Activated B cell treated with CpG ODN at 0.5 μM for 24 hours (primary cell): ENCODE measurements at regions not wholly inside any gene's neighbourhood (a gene's known extent, or its start where the extent isn't known, plus 50 kb on each side); places are given as distances from the start of the nearest gene placed in this dataset.

Experiments used
- ATAC-seq: fragments of 200-7000 bp; cut with Tn5 transposase; one replicate; pipeline ENCODE4 v1.10.0; 2021; ENCODE audit warnings: low read depth, mild to moderate bottlenecking, moderate library complexity
- CTCF ChIA-PET: fragments of 350-600 bp; sonication (Branson Sonifier 250); formaldehyde crosslinking; loops from one replicate; lab custom pipeline; 2021; ENCODE audit warnings: antibody characterized with exemption; lab: Charles Lee
- POLR2A ChIA-PET: fragments of 350-600 bp; sonication (Branson Sonifier 250); formaldehyde crosslinking; loops from one replicate; lab custom pipeline; 2021; ENCODE audit warnings: antibody characterized with exemption; lab: Charles Lee
- DNase-seq: peaks from one replicate; pipeline ENCODE4 v3.0.0; 2022
- H3K27ac Mint-ChIP-seq: one replicate; pipeline ENCODE4 v1.8.0; 2020; ENCODE audit warnings: mixed read lengths
- H3K27me3 Mint-ChIP-seq: one replicate; pipeline ENCODE4 v1.8.0; 2021; ENCODE audit warnings: mixed read lengths
- H3K36me3 Mint-ChIP-seq: one replicate; pipeline ENCODE4 v1.8.0; 2021; ENCODE audit warnings: low read depth, mixed read lengths
- H3K4me1 Mint-ChIP-seq: one replicate; pipeline ENCODE4 v1.8.0; 2021; ENCODE audit warnings: mixed read lengths
- H3K4me3 Mint-ChIP-seq: one replicate; pipeline ENCODE4 v1.8.0; 2020; ENCODE audit warnings: mild to moderate bottlenecking, mixed read lengths
- H3K9me3 Mint-ChIP-seq: one replicate; pipeline ENCODE4 v1.8.0; 2020; ENCODE audit warnings: mixed read lengths
- CTCF ChIP-seq: fragments of 200-600 bp; IDR thresholded peaks from one replicate; pipeline ENCODE4 v1.8.0; 2022; ENCODE audit warnings: antibody characterized with exemption, mild to moderate bottlenecking
- intact Hi-C: fragments of 100-400 bp; cut with micrococcal nuclease; formaldehyde crosslinking; loops from one replicate; pipeline ENCODE4 v1.15.1; 2024

DNA sequence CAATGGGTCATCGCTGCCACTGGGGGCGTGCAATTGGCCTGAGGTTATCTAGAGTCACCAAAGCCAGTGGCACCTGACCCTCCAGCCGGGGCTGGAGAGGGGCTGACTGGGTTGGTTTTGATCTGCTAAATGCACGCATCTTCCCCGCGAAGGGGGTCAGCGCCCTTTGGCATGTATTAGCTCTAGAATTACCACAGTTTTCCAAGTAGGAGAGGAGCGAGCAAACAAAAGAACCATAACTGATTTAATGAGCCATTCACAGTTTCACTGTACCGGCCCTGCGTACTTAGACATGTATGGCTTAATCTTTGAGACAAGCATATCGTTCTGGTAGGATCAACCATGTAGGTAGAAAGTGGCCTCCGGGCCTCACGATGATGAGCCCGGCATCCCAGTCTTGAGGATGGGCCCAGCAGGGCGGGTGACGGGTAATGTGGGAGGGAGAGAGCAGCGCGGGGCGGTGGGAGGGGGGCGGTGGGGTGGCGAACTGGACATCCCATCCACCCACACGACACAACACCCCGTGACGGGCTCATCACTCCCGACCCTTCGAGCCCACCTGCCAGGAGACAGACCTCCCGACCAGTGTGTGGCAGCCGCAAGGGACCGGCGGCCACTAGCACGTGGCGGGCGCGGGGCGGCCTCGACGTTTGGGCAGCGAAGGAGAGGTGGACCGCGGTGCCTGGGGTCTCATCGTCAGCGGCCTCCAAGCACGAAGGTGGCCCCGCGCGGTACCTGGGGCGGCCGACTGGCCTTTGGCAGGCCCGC is 1957.5 kb upstream of the DEFB115 start:
- intact Hi-C loops: no loop called here
- H3K27ac Mint-ChIP-seq: no peak overlapping the region
- ATAC-seq (no peak), DNase-seq (no peak)
- TF ChIP-seq CTCF: no peak
- CTCF ChIA-PET: no interaction called here
- no peaks in the 10 kb centered on the region for H3K27me3 Mint-ChIP-seq
- no peaks in the 10 kb centered on the region for H3K4me1 Mint-ChIP-seq
- H3K9me3 Mint-ChIP-seq: peaks cover 11% of the 10 kb centered on the region
- no peaks in the 10 kb centered on the region for H3K36me3 Mint-ChIP-seq
- no peak overlapping the region for H3K4me3 Mint-ChIP-seq
- POLR2A ChIA-PET: no interaction called here

- Mint-ChIP-seq H3K9me3 (peaks cover 18% of the 10 kb centered on the region), H3K27me3 (no peaks in the 10 kb centered on the region), H3K4me1 (no peaks in the 10 kb centered on the region), H3K4me3 (no peak overlapping the region), H3K27ac (no peak overlapping the region), H3K36me3 (no peaks in the 10 kb centered on the region)
- POLR2A ChIA-PET: no interaction called here
- CTCF ChIA-PET: no interaction called here
- no peak for ATAC-seq
- no peak for DNase-seq
- intact Hi-C loops: no loop called here
- TF ChIP-seq CTCF: no peak
Observed at GRCh38 chr20:29300579-29301551, 1956.6 kb upstream of the DEFB115 start.

GRCh38 chr20:29301624-29302259 is 1955.7 kb upstream of the DEFB115 start:
- Mint-ChIP-seq H3K27ac (no peak overlapping the region), H3K27me3 (no peaks in the 10 kb centered on the region), H3K4me1 (no peaks in the 10 kb centered on the region), H3K36me3 (no peaks in the 10 kb centered on the region), H3K4me3 (no peak overlapping the region), H3K9me3 (peaks cover 18% of the 10 kb centered on the region)
- ATAC-seq: no peak
- ChIA-PET CTCF (no interaction called here), POLR2A (no interaction called here)
- TF ChIP-seq CTCF: no peak
- DNase-seq: no peak
- intact Hi-C loops: no loop called here

DNA sequence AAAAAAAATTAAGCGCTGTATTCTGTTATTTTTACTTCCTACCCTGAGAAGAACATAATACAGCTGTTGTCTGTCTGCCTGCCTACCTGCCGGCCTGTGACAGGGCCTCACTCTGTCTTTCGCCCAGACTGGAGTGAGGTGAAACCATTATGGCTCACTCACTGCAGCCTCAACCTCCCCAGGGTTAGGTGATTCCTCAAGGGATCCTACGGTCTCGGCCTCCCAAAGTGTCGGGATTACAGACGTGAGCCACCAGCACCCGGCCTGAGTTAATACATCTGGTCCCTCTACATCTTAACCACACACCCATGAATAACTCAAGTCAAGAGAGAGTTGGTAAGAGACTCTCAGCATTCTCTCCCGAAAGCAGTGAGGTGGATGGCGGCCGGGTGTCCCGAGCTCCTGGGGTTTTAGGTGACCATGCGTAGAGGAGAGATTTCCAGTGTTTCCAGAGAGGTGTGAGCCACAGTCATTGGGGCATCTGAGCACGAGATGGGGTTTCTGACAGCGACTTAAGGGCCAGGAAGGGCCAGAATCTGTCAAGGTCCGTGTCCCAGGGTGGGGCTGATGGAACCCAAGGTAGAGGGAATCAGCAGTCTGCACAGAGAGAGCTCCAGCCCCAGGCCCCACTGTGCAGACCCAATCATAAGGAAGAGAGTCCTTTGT is 1954.4 kb upstream of the DEFB115 start:
- Mint-ChIP-seq H3K4me1 (no peaks in the 10 kb centered on the region), H3K27ac (no peak overlapping the region)
- intact Hi-C loops: no loop called here

More for the DNA sequence above, 1954.4 kb upstream of the DEFB115 start:
- no peak for TF ChIP-seq CTCF
- no peaks in the 10 kb centered on the region for H3K36me3 Mint-ChIP-seq
- ChIA-PET POLR2A (no interaction called here), CTCF (no interaction called here)
- ATAC-seq: no peak
- H3K4me3 Mint-ChIP-seq: no peak overlapping the region
- DNase-seq: no peak
- peaks cover 19% of the 10 kb centered on the region for H3K9me3 Mint-ChIP-seq
- no peaks in the 10 kb centered on the region for H3K27me3 Mint-ChIP-seq
